HEK293 (cell line): ENCODE measurements at regions not wholly inside any gene's neighbourhood (a gene's known extent, or its start where the extent isn't known, plus 50 kb on each side); places are given as distances from the start of the nearest gene placed in this dataset.

Source experiments
- CTCF ChIA-PET: fragments of 350-600 bp; formaldehyde crosslinking; extraction: SDS; loops from one replicate; lab custom pipeline; 2021; ENCODE audit warnings: antibody characterized with exemption; lab: Yijun Ruan, JAX
- POLR2A ChIA-PET: fragments of 300-600 bp; formaldehyde crosslinking; extraction: SDS; loops from one replicate; lab custom pipeline; 2020; ENCODE audit warnings: antibody characterized with exemption, inconsistent platforms; lab: Yijun Ruan, JAX
- H3K27ac ChIP-seq: fragments of 200-500 bp; sonication (Bioruptor generic); 2 replicates; pipeline ENCODE4 v1.5.1; 2014; ENCODE audit warnings: low read depth, low read length, control low read depth, inconsistent platforms; ENCODE audit errors: extremely low read depth
- H3K36me3 ChIP-seq, 2 experiments: fragments of 200-500 bp in 1 of 2; sonication (Bioruptor generic) in 1 of 2; 1 replicate in 1 of 2; 2 replicates in 1 of 2; pipeline ENCODE4 v1.5.1; 2014 to 2017; ENCODE audit warnings: inconsistent platforms in 2 of 2, low read length in 2 of 2; ENCODE audit not compliant: control insufficient read depth in 2 of 2, insufficient read depth in 1 of 2
- H3K4me1 ChIP-seq: fragments of 200-500 bp; sonication (Bioruptor generic); 2 replicates; pipeline ENCODE4 v1.5.1; 2014; ENCODE audit warnings: mild to moderate bottlenecking, low read length, inconsistent platforms; ENCODE audit not compliant: control insufficient read depth, insufficient read depth
- H3K4me3 ChIP-seq: 2 replicates; pipeline ENCODE4 v1.5.1; 2011; ENCODE audit warnings: low read depth, mild to moderate bottlenecking, control low read depth, low read length, moderate library complexity
- H3K9me3 ChIP-seq: fragments of 200-500 bp; sonication (Bioruptor generic); 2 replicates; pipeline ENCODE4 v1.5.1; 2014; ENCODE audit warnings: low read depth, low read length, inconsistent platforms; ENCODE audit not compliant: control insufficient read depth, insufficient read depth
- GLI4 ChIP-seq: fragments of 450-650 bp; formaldehyde crosslinking; IDR thresholded peaks from 2 replicates; pipeline ENCODE4 v1.5.1; 2016; ENCODE audit warnings: missing biosample characterization, missing genetic modification characterization
- KLF7 ChIP-seq: fragments of 450-650 bp; formaldehyde crosslinking; IDR thresholded peaks from 2 replicates; pipeline ENCODE4 v1.5.1; 2016; ENCODE audit warnings: missing biosample characterization, missing genetic modification characterization, borderline replicate concordance
- OVOL3 ChIP-seq: fragments of 450-650 bp; formaldehyde crosslinking; IDR thresholded peaks from 2 replicates; pipeline ENCODE4 v1.5.1; 2016; ENCODE audit warnings: missing biosample characterization, missing genetic modification characterization
- YY1 ChIP-seq: fragments of 450-650 bp; formaldehyde crosslinking; IDR thresholded peaks from 2 replicates; pipeline ENCODE4 v1.5.1; 2018; ENCODE audit warnings: missing biosample characterization, missing genetic modification characterization
- ZFHX2 ChIP-seq: fragments of 450-650 bp; formaldehyde crosslinking; conservative IDR thresholded peaks from 2 replicates; pipeline ENCODE4 v1.5.1; 2016; ENCODE audit warnings: missing biosample characterization, missing genetic modification characterization
- ZFP3 ChIP-seq: fragments of 450-650 bp; formaldehyde crosslinking; IDR thresholded peaks from 2 replicates; pipeline ENCODE4 v1.5.1; 2016; ENCODE audit warnings: low read depth, missing biosample characterization, missing genetic modification characterization
- ZNF341 ChIP-seq: fragments of 450-650 bp; formaldehyde crosslinking; IDR thresholded peaks from 2 replicates; pipeline ENCODE4; 2016; ENCODE audit warnings: low read depth, missing biosample characterization, missing genetic modification characterization
- ZNF394 ChIP-seq: fragments of 450-650 bp; formaldehyde crosslinking; IDR thresholded peaks from 2 replicates; pipeline ENCODE4 v1.5.1; 2016; ENCODE audit warnings: missing biosample characterization, missing genetic modification characterization, mild to moderate bottlenecking, moderate library complexity, borderline replicate concordance
- ZNF48 ChIP-seq: fragments of 450-650 bp; formaldehyde crosslinking; IDR thresholded peaks from 2 replicates; pipeline ENCODE4 v1.5.1; 2016; ENCODE audit warnings: missing biosample characterization, missing genetic modification characterization
- ZNF629 ChIP-seq: fragments of 450-650 bp; formaldehyde crosslinking; IDR thresholded peaks from 2 replicates; pipeline ENCODE4 v1.5.1; 2017; ENCODE audit warnings: missing biosample characterization, missing genetic modification characterization
- ZNF664 ChIP-seq: fragments of 450-650 bp; formaldehyde crosslinking; IDR thresholded peaks from 2 replicates; pipeline ENCODE4 v1.5.1; 2016; ENCODE audit warnings: missing biosample characterization, missing genetic modification characterization
- ZNF785 ChIP-seq: fragments of 450-650 bp; formaldehyde crosslinking; IDR thresholded peaks from 2 replicates; pipeline ENCODE4 v1.5.1; 2016; ENCODE audit warnings: missing biosample characterization, missing genetic modification characterization
- TF ChIP-seq, protein P1 (sequence below): fragments of 450-650 bp; formaldehyde crosslinking; optimal IDR thresholded peaks from 2 replicates; pipeline ENCODE3; 2016; ENCODE audit warnings: missing biosample characterization, mild to moderate bottlenecking, missing genetic modification characterization
- TF ChIP-seq, protein P2 (sequence below): fragments of 450-650 bp; formaldehyde crosslinking; IDR thresholded peaks from 2 replicates; pipeline ENCODE4 v1.5.1; 2017; ENCODE audit warnings: missing biosample characterization, missing genetic modification characterization
- TF ChIP-seq, protein P3 (sequence below): fragments of 450-650 bp; formaldehyde crosslinking; IDR thresholded peaks from 2 replicates; pipeline ENCODE4 v1.5.1; 2016; ENCODE audit warnings: missing biosample characterization, missing genetic modification characterization
- TF ChIP-seq, protein P4 (sequence below): fragments of 450-650 bp; formaldehyde crosslinking; IDR thresholded peaks from 2 replicates; pipeline ENCODE4 v1.5.1; 2016; ENCODE audit warnings: missing biosample characterization, missing genetic modification characterization
- TF ChIP-seq, protein P5 (sequence below): fragments of 450-650 bp; formaldehyde crosslinking; IDR thresholded peaks from 2 replicates; pipeline ENCODE4 v1.5.1; 2016; ENCODE audit warnings: missing biosample characterization, missing genetic modification characterization
- TF ChIP-seq, protein P6 (sequence below): fragments of 450-650 bp; IDR thresholded peaks from 2 replicates; pipeline ENCODE4 v1.5.1; 2018; ENCODE audit warnings: missing biosample characterization, mild to moderate bottlenecking, missing genetic modification characterization

DNA sequence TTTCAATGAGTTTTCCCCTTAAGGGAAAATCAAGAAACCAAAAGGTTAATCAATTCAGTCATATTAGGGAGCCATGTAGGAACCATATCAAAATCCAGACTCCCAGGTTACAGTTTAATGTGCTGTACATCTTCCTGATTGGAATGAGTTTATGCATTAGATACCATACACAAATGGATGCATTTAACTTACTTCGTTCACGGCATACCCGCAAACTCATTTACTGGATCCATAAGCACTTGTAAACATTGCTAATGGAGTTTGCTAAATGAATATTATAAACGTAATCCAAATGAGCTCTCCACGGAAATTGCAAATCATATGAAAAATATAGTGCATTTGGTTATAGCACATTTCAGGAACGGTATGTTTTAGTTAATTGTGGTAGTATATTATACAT is 228.9 kb upstream of the G2E3 start:
- POLR2A ChIA-PET = no interaction called here
- TF ChIP-seq ZFHX2 (no peak), ZFP3 (tag by site-specific recombination) (no peak), ZNF629 (tag by site-specific recombination) (no peak), KLF7 (tag by site-specific recombination) (no peak), ZNF48 (no peak), YY1 (tag by site-specific recombination) (no peak), ZNF394 (no peak), ZNF341 (tag by site-specific recombination) (no peak), ZNF785 (no peak)
- TF ChIP-seq, protein P1, sequence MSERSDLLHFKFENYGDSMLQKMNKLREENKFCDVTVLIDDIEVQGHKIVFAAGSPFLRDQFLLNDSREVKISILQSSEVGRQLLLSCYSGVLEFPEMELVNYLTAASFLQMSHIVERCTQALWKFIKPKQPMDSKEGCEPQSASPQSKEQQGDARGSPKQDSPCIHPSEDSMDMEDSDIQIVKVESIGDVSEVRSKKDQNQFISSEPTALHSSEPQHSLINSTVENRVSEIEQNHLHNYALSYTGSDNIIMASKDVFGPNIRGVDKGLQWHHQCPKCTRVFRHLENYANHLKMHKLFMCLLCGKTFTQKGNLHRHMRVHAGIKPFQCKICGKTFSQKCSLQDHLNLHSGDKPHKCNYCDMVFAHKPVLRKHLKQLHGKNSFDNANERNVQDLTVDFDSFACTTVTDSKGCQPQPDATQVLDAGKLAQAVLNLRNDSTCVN (tag by site-specific recombination) = no peak
- TF ChIP-seq, protein P2, sequence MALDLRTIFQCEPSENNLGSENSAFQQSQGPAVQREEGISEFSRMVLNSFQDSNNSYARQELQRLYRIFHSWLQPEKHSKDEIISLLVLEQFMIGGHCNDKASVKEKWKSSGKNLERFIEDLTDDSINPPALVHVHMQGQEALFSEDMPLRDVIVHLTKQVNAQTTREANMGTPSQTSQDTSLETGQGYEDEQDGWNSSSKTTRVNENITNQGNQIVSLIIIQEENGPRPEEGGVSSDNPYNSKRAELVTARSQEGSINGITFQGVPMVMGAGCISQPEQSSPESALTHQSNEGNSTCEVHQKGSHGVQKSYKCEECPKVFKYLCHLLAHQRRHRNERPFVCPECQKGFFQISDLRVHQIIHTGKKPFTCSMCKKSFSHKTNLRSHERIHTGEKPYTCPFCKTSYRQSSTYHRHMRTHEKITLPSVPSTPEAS (tag by site-specific recombination) = no peak
- TF ChIP-seq, protein P3, sequence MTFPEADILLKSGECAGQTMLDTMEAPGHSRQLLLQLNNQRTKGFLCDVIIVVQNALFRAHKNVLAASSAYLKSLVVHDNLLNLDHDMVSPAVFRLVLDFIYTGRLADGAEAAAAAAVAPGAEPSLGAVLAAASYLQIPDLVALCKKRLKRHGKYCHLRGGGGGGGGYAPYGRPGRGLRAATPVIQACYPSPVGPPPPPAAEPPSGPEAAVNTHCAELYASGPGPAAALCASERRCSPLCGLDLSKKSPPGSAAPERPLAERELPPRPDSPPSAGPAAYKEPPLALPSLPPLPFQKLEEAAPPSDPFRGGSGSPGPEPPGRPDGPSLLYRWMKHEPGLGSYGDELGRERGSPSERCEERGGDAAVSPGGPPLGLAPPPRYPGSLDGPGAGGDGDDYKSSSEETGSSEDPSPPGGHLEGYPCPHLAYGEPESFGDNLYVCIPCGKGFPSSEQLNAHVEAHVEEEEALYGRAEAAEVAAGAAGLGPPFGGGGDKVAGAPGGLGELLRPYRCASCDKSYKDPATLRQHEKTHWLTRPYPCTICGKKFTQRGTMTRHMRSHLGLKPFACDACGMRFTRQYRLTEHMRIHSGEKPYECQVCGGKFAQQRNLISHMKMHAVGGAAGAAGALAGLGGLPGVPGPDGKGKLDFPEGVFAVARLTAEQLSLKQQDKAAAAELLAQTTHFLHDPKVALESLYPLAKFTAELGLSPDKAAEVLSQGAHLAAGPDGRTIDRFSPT (tag by site-specific recombination) = no peak
- TF ChIP-seq, protein P4, sequence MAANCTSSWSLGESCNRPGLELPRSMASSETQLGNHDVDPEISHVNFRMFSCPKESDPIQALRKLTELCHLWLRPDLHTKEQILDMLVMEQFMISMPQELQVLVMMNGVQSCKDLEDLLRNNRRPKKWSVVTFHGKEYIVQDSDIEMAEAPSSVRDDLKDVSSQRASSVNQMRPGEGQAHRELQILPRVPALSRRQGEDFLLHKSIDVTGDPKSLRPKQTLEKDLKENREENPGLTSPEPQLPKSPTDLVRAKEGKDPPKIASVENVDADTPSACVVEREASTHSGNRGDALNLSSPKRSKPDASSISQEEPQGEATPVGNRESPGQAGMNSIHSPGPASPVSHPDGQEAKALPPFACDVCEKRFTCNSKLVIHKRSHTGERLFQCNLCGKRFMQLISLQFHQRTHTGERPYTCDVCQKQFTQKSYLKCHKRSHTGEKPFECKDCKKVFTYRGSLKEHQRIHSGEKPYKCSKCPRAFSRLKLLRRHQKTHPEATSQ (tag by site-specific recombination) = no peak
- TF ChIP-seq, protein P5, sequence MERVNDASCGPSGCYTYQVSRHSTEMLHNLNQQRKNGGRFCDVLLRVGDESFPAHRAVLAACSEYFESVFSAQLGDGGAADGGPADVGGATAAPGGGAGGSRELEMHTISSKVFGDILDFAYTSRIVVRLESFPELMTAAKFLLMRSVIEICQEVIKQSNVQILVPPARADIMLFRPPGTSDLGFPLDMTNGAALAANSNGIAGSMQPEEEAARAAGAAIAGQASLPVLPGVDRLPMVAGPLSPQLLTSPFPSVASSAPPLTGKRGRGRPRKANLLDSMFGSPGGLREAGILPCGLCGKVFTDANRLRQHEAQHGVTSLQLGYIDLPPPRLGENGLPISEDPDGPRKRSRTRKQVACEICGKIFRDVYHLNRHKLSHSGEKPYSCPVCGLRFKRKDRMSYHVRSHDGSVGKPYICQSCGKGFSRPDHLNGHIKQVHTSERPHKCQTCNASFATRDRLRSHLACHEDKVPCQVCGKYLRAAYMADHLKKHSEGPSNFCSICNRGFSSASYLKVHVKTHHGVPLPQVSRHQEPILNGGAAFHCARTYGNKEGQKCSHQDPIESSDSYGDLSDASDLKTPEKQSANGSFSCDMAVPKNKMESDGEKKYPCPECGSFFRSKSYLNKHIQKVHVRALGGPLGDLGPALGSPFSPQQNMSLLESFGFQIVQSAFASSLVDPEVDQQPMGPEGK = no peak
- no peak overlapping the region for H3K27ac ChIP-seq
- H3K9me3 ChIP-seq = no peaks in the 10 kb centered on the region
- no peak overlapping the region for H3K4me3 ChIP-seq
- H3K36me3 ChIP-seq = no peaks in the 10 kb centered on the region
- CTCF ChIA-PET = interaction anchor here (0.6 to 0.8 kb wide), 2 partner anchors 9 to 121 kb away, joined by 3 to 4 read pairs; no protein-coding TSS in a partner anchor
- H3K4me1 ChIP-seq = no peaks in the 10 kb centered on the region

DNA sequence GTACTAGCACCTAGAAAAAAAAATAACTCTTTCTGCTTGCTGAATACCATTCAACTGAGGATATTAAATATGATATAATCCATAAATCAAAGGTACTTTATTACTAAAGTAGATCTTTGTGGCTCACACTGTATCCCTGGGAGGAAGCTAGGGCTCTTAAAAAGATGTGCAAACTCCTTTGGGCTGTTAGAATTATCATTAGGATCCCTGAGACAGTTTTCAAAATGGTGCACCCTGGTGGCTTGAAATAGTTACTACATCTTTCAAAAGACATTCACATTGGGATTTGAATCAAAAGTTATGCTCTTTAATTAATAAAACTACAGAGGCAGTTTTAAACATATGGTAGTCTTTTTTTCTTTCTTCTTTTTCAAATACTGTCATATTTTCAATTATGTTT is 228.5 kb upstream of the G2E3 start:
- ChIA-PET POLR2A (no interaction called here), CTCF (interaction anchor here (0.6 to 0.8 kb wide), 2 partner anchors 8 to 121 kb away, joined by 3 to 4 read pairs; no protein-coding TSS in a partner anchor)
- no peak for TF ChIP-seq OVOL3 (tag by site-specific recombination)
- TF ChIP-seq, protein P6, sequence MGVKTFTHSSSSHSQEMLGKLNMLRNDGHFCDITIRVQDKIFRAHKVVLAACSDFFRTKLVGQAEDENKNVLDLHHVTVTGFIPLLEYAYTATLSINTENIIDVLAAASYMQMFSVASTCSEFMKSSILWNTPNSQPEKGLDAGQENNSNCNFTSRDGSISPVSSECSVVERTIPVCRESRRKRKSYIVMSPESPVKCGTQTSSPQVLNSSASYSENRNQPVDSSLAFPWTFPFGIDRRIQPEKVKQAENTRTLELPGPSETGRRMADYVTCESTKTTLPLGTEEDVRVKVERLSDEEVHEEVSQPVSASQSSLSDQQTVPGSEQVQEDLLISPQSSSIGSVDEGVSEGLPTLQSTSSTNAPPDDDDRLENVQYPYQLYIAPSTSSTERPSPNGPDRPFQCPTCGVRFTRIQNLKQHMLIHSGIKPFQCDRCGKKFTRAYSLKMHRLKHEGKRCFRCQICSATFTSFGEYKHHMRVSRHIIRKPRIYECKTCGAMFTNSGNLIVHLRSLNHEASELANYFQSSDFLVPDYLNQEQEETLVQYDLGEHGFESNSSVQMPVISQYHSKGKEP (tag by site-specific recombination) = no peak
- no peak for TF ChIP-seq GLI4
- TF ChIP-seq ZNF664 (tag by site-specific recombination) = no peak
- H3K4me1 ChIP-seq = no peaks in the 10 kb centered on the region
- no peak overlapping the region for H3K27ac ChIP-seq
- H3K9me3 ChIP-seq = no peaks in the 10 kb centered on the region
- no peak overlapping the region for H3K4me3 ChIP-seq
- no peaks in the 10 kb centered on the region for H3K36me3 ChIP-seq
